ENCODE measurements at regions not wholly inside any gene's neighbourhood (a gene's known extent, or its start where the extent isn't known, plus 50 kb on each side); places are given as distances from the start of the nearest gene placed in this dataset.

GRCh38 chr9:20207176-20207575 lies 415.1 kb downstream of the MLLT3 start:
- peak overlapping the region in 1 of 2 donors; percentile 91 for H3K27ac Mint-ChIP-seq
- H3K4me1 Mint-ChIP-seq (ENCODE audit: low read depth in 2 of 2): peaks cover 24 to 30% of the 10 kb centered on the region in 2 donors
- H3K9me3 Mint-ChIP-seq: no peaks in the 10 kb centered on the region
- H3K36me3 Mint-ChIP-seq: no peaks in the 10 kb centered on the region
- DNase-seq (ENCODE audit: low spot score) (no peak), ATAC-seq (no peak)
- H3K27me3 Mint-ChIP-seq: no peaks in the 10 kb centered on the region
- no peak overlapping the region for H3K4me3 Mint-ChIP-seq

GRCh38 chr9:20205821-20206220 lies 416.5 kb downstream of the MLLT3 start:
- H3K27ac Mint-ChIP-seq: no peak overlapping the region

GRCh38 chr9:20200991-20201431 lies 412.2 kb upstream of the SLC24A2 start:
- peaks cover 3 to 7% of the 10 kb centered on the region in 2 donors for H3K27me3 Mint-ChIP-seq
- H3K27ac Mint-ChIP-seq: no peak overlapping the region
- H3K4me1 Mint-ChIP-seq (ENCODE audit: low read depth in 2 of 2): peaks cover 0 to 4% of the 10 kb centered on the region in 2 donors
- no peak for ATAC-seq
- DNase-seq (ENCODE audit: low spot score): no peak
- H3K36me3 Mint-ChIP-seq: no peaks in the 10 kb centered on the region
- H3K4me3 Mint-ChIP-seq: no peak overlapping the region
- no peaks in the 10 kb centered on the region for H3K9me3 Mint-ChIP-seq

More at GRCh38 chr9:20205821-20206220, 416.5 kb downstream of the MLLT3 start:
- H3K9me3 Mint-ChIP-seq: no peaks in the 10 kb centered on the region
- peaks cover 28 to 30% of the 10 kb centered on the region in 2 donors for H3K4me1 Mint-ChIP-seq (ENCODE audit: low read depth in 2 of 2)
- DNase-seq (ENCODE audit: low spot score) (no peak), ATAC-seq (no peak)
- H3K36me3 Mint-ChIP-seq: no peaks in the 10 kb centered on the region
- H3K27me3 Mint-ChIP-seq: peaks cover 3 to 7% of the 10 kb centered on the region in 2 donors
- no peak overlapping the region for H3K4me3 Mint-ChIP-seq

- no peak for DNase-seq (ENCODE audit: low spot score)
- Mint-ChIP-seq H3K27me3 (peaks cover 3 to 7% of the 10 kb centered on the region in 2 donors), H3K4me3 (no peak overlapping the region), H3K36me3 (no peaks in the 10 kb centered on the region), H3K9me3 (peaks cover under 1% of the 10 kb centered on the region), H3K27ac (no peak overlapping the region), H3K4me1 (ENCODE audit: low read depth in 2 of 2) (peaks cover 0 to 4% of the 10 kb centered on the region in 2 donors)
- ATAC-seq: no peak
Measured at GRCh38 chr9:20200581-20200980, 411.7 kb upstream of the SLC24A2 start.

- no peak for DNase-seq (ENCODE audit: low spot score)
- peaks cover 3% of the 10 kb centered on the region for H3K9me3 Mint-ChIP-seq
- peaks cover 0 to 4% of the 10 kb centered on the region in 2 donors for H3K4me1 Mint-ChIP-seq (ENCODE audit: low read depth in 2 of 2)
- H3K36me3 Mint-ChIP-seq: no peaks in the 10 kb centered on the region
- peaks cover 3 to 7% of the 10 kb centered on the region in 2 donors for H3K27me3 Mint-ChIP-seq
- ATAC-seq: no peak
- H3K27ac Mint-ChIP-seq: no peak overlapping the region
- no peak overlapping the region for H3K4me3 Mint-ChIP-seq
Measured at GRCh38 chr9:20199111-20199510, 410.3 kb upstream of the SLC24A2 start.

- no peaks in the 10 kb centered on the region for H3K36me3 Mint-ChIP-seq
- peaks cover 3 to 7% of the 10 kb centered on the region in 2 donors for H3K27me3 Mint-ChIP-seq
- H3K4me3 Mint-ChIP-seq: no peak overlapping the region
- DNase-seq (ENCODE audit: low spot score) (no peak), ATAC-seq (no peak)
- peaks cover 3% of the 10 kb centered on the region for H3K9me3 Mint-ChIP-seq
- peaks cover 0 to 4% of the 10 kb centered on the region in 2 donors for H3K4me1 Mint-ChIP-seq (ENCODE audit: low read depth in 2 of 2)
- no peak overlapping the region for H3K27ac Mint-ChIP-seq
Measured at GRCh38 chr9:20197976-20198685, 409.3 kb upstream of the SLC24A2 start.

- DNase-seq (ENCODE audit: low spot score) (no peak), ATAC-seq (no peak)
- H3K9me3 Mint-ChIP-seq: peaks cover 3% of the 10 kb centered on the region
- H3K4me1 Mint-ChIP-seq (ENCODE audit: low read depth in 2 of 2): no peaks in the 10 kb centered on the region
- H3K4me3 Mint-ChIP-seq: no peak overlapping the region
- no peak overlapping the region for H3K27ac Mint-ChIP-seq
- H3K27me3 Mint-ChIP-seq: peaks cover 0 to 11% of the 10 kb centered on the region in 2 donors
- no peaks in the 10 kb centered on the region for H3K36me3 Mint-ChIP-seq
Measured at GRCh38 chr9:20191228-20191840, 402.5 kb upstream of the SLC24A2 start.

- no peak for DNase-seq (ENCODE audit: low spot score)
- ATAC-seq: no peak
- no peaks in the 10 kb centered on the region for H3K4me1 Mint-ChIP-seq (ENCODE audit: low read depth in 2 of 2)
- no peaks in the 10 kb centered on the region for H3K9me3 Mint-ChIP-seq
- no peak overlapping the region for H3K4me3 Mint-ChIP-seq
- peaks cover 0 to 11% of the 10 kb centered on the region in 2 donors for H3K27me3 Mint-ChIP-seq
- H3K36me3 Mint-ChIP-seq: no peaks in the 10 kb centered on the region
- H3K27ac Mint-ChIP-seq: no peak overlapping the region
Measured at GRCh38 chr9:20189871-20190270, 401.0 kb upstream of the SLC24A2 start.

- Mint-ChIP-seq H3K4me1 (ENCODE audit: low read depth in 2 of 2) (no peaks in the 10 kb centered on the region), H3K36me3 (no peaks in the 10 kb centered on the region), H3K27ac (no peak overlapping the region), H3K27me3 (peaks cover 0 to 11% of the 10 kb centered on the region in 2 donors), H3K9me3 (no peaks in the 10 kb centered on the region), H3K4me3 (no peak overlapping the region)
- no peak for ATAC-seq
- no peak for DNase-seq (ENCODE audit: low spot score)
Measured at GRCh38 chr9:20188616-20189369, 400.0 kb upstream of the SLC24A2 start.

GRCh38 chr9:20187318-20187717 lies 398.5 kb upstream of the SLC24A2 start:
- no peak overlapping the region for H3K4me3 Mint-ChIP-seq
- H3K27me3 Mint-ChIP-seq: peaks cover 0 to 11% of the 10 kb centered on the region in 2 donors
- no peaks in the 10 kb centered on the region for H3K9me3 Mint-ChIP-seq
- DNase-seq (ENCODE audit: low spot score) (no peak), ATAC-seq (no peak)
- H3K36me3 Mint-ChIP-seq: no peaks in the 10 kb centered on the region
- H3K4me1 Mint-ChIP-seq (ENCODE audit: low read depth in 2 of 2): peaks cover 0 to 3% of the 10 kb centered on the region in 2 donors
- H3K27ac Mint-ChIP-seq: no peak overlapping the region

GRCh38 chr9:20186823-20187222 lies 398.0 kb upstream of the SLC24A2 start:
- Mint-ChIP-seq H3K4me1 (ENCODE audit: low read depth in 2 of 2) (peaks cover 0 to 5% of the 10 kb centered on the region in 2 donors), H3K36me3 (no peaks in the 10 kb centered on the region), H3K9me3 (no peaks in the 10 kb centered on the region), H3K27me3 (peaks cover 0 to 11% of the 10 kb centered on the region in 2 donors), H3K27ac (no peak overlapping the region), H3K4me3 (no peak overlapping the region)
- DNase-seq (ENCODE audit: low spot score) (no peak), ATAC-seq (no peak)

GRCh38 chr9:20186231-20186630 lies 397.4 kb upstream of the SLC24A2 start:
- Mint-ChIP-seq H3K4me3 (no peak overlapping the region), H3K9me3 (no peaks in the 10 kb centered on the region), H3K27ac (no peak overlapping the region), H3K4me1 (ENCODE audit: low read depth in 2 of 2) (peaks cover 0 to 10% of the 10 kb centered on the region in 2 donors), H3K27me3 (peaks cover 0 to 8% of the 10 kb centered on the region in 2 donors), H3K36me3 (no peaks in the 10 kb centered on the region)
- no peak for DNase-seq (ENCODE audit: low spot score)
- ATAC-seq: no peak

GRCh38 chr9:20184541-20184940 lies 395.7 kb upstream of the SLC24A2 start:
- Mint-ChIP-seq H3K27ac (no peak overlapping the region), H3K4me3 (no peak overlapping the region), H3K27me3 (peaks cover 0 to 8% of the 10 kb centered on the region in 2 donors), H3K36me3 (no peaks in the 10 kb centered on the region), H3K9me3 (no peaks in the 10 kb centered on the region), H3K4me1 (ENCODE audit: low read depth in 2 of 2) (peaks cover 0 to 11% of the 10 kb centered on the region in 2 donors)
- no peak for DNase-seq (ENCODE audit: low spot score)
- no peak for ATAC-seq

GRCh38 chr9:20178679-20179078 lies 389.8 kb upstream of the SLC24A2 start:
- H3K4me1 Mint-ChIP-seq (ENCODE audit: low read depth in 2 of 2): peaks cover 0 to 11% of the 10 kb centered on the region in 2 donors
- ATAC-seq: no peak
- no peak overlapping the region for H3K27ac Mint-ChIP-seq

More at GRCh38 chr9:20178679-20179078, 389.8 kb upstream of the SLC24A2 start:
- no peak for DNase-seq (ENCODE audit: low spot score)
- Mint-ChIP-seq H3K27me3 (peaks cover 0 to 11% of the 10 kb centered on the region in 2 donors), H3K9me3 (peaks cover 3% of the 10 kb centered on the region), H3K4me3 (no peak overlapping the region), H3K36me3 (no peaks in the 10 kb centered on the region)
